ENCODE measurements at regions not wholly inside any gene's neighbourhood (a gene's known extent, or its start where the extent isn't known, plus 50 kb on each side); places are given as distances from the start of the nearest gene placed in this dataset.

DNA sequence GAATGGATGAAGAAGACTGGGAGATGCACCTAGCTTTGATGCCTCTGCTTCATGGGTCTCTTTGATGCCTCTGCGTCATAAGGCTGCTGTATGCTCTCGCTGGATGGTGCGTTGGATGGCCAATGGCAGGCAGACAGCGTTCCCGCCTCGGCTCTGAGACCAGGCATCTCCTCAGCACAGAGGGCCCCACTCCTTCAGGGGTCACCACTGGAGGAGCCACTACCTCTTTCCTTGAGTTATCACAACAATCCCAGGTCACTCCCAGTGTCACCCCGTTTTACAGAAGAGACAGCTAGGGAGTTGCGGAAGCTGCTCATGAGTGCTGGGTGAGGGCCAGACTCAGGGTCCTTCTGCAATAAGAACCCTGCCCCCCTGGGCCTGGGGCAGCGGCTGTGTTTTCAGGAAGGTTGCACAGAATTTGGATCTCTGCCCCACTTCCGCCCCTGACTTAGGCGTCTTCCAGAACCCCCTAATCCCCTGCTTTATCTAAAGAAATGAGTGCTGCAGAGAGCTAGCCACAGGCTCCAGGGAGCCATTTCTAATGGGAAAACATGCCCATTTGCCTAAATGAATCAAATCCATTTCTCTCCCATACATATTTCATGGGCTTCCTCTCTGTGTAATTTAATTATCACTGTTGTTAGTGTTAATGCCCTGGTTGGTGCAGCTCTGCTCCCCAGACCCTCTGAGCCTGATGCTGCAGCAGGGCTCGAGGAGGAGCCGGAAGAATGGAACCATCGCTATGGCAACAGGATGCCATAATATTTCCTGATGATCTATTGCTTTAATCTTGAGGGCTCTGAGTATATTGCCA is 131.8 kb upstream of the HS6ST1 start:
- Histone ChIP-seq H3K4me3 (no peak overlapping the region), H3K27me3 (replicated peaks; ENCODE audit: insufficient read depth) (no peaks in the 10 kb centered on the region), H3K36me3 (no peaks in the 10 kb centered on the region), H3K27ac (no peak overlapping the region), H3K9me3 (no peaks in the 10 kb centered on the region), H3K4me1 (replicated peaks) (no peaks in the 10 kb centered on the region)
- no peak for TF ChIP-seq POLR2AphosphoS5 (IDR thresholded peaks at IDR 0.05)
- TF ChIP-seq, protein P1, sequence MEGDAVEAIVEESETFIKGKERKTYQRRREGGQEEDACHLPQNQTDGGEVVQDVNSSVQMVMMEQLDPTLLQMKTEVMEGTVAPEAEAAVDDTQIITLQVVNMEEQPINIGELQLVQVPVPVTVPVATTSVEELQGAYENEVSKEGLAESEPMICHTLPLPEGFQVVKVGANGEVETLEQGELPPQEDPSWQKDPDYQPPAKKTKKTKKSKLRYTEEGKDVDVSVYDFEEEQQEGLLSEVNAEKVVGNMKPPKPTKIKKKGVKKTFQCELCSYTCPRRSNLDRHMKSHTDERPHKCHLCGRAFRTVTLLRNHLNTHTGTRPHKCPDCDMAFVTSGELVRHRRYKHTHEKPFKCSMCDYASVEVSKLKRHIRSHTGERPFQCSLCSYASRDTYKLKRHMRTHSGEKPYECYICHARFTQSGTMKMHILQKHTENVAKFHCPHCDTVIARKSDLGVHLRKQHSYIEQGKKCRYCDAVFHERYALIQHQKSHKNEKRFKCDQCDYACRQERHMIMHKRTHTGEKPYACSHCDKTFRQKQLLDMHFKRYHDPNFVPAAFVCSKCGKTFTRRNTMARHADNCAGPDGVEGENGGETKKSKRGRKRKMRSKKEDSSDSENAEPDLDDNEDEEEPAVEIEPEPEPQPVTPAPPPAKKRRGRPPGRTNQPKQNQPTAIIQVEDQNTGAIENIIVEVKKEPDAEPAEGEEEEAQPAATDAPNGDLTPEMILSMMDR (IDR thresholded peaks at IDR 0.05) = no peak
- no peak for TF ChIP-seq POLR2A (IDR thresholded peaks at IDR 0.05)
- intact Hi-C loops (cut with DNase I) = no loop called here
- 92% methylated on average over 14 of the region's 14 CpGs for WGBS
- no peak for DNase-seq (ENCODE audit: low spot score)

DNA sequence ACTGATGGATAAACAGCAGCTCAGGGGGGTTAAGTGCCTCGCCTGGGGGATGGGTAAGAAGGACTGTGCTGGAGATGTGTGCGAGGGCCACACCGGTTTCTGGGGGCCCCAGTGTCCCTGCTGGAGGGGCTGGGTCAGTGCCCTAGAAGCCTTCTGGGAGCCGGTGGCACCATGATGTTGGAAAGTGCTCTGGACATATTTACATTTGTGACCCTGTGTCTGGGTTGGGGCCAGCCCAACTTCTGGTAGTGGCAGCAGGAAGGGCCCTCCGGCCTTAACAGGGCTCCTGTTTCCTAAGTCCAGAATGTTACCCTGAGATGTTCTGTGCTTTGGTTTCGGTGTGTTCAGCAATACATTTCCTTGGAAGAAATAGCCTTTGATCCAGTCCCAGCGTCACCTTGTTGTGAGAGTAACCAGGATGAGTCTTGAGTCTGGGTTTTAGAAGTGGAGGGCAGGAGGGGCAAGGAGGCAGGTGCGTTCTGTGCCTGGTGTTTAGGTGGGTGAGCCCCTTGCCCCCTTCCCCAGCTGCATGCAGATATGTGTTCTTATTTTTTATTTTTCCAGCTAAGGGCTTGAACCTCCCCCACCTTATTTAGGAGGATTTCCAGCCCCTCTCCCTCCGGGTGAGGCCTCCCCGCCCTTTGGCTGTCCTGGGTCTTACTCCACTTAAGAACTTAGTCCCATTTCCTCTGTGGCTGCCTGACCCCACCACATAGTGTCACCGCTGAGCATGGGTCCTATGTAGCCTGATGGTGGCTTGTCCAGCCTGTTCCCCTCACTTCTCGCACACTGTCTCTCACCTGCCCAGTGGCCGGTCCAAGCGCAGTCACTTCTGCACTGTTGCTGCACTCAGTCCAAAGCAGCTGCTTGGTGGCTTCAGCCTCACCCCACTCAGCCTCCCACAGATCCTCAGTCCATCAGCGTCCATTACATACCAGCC is 132.7 kb upstream of the HS6ST1 start:
- H3K36me3 ChIP-seq = no peaks in the 10 kb centered on the region
- H3K4me3 ChIP-seq = no peak overlapping the region
- no peaks in the 10 kb centered on the region for H3K9me3 ChIP-seq
- no peaks in the 10 kb centered on the region for H3K4me1 ChIP-seq (replicated peaks)
- no peak overlapping the region for H3K27ac ChIP-seq
- DNase-seq (ENCODE audit: low spot score) = no peak
- TF ChIP-seq POLR2AphosphoS5 (IDR thresholded peaks at IDR 0.05) = no peak
- TF ChIP-seq, protein P1 (IDR thresholded peaks at IDR 0.05) = no peak
- no peak for TF ChIP-seq POLR2A (IDR thresholded peaks at IDR 0.05)
- no peaks in the 10 kb centered on the region for H3K27me3 ChIP-seq (replicated peaks; ENCODE audit: insufficient read depth)
- WGBS = 95% methylated on average over 15 of the region's 15 CpGs
- intact Hi-C loops (cut with DNase I) = no loop called here

DNA sequence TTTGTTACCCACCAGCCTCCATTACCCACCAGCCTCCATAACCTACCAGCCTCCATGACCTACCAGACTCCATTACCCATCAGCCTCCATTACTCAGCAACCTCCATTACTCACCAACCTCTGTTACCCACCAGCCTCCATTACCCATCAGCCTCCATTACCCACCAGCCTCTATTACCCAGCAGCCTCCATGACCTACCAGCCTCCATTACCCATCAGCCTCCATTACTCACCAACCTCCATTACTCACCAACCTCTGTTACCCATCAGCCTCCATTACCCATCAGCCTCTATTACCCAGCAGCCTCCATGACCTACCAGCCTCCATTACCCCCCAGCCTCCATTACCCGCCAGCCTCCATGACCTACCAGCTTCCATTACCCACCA is 133.3 kb upstream of the HS6ST1 start:
- no peak overlapping the region for H3K4me3 ChIP-seq
- no peaks in the 10 kb centered on the region for H3K27me3 ChIP-seq (replicated peaks; ENCODE audit: insufficient read depth)
- WGBS = 92% methylated on average over 1 of the region's 1 CpG
- intact Hi-C loops (cut with DNase I) = no loop called here
- no peaks in the 10 kb centered on the region for H3K36me3 ChIP-seq
- no peak for DNase-seq (ENCODE audit: low spot score)
- H3K4me1 ChIP-seq (replicated peaks) = no peaks in the 10 kb centered on the region
- no peak overlapping the region for H3K27ac ChIP-seq
- no peaks in the 10 kb centered on the region for H3K9me3 ChIP-seq
- TF ChIP-seq POLR2A (IDR thresholded peaks at IDR 0.05) (no peak), POLR2AphosphoS5 (IDR thresholded peaks at IDR 0.05) (no peak)
- TF ChIP-seq, protein P1 (IDR thresholded peaks at IDR 0.05) = no peak

DNA sequence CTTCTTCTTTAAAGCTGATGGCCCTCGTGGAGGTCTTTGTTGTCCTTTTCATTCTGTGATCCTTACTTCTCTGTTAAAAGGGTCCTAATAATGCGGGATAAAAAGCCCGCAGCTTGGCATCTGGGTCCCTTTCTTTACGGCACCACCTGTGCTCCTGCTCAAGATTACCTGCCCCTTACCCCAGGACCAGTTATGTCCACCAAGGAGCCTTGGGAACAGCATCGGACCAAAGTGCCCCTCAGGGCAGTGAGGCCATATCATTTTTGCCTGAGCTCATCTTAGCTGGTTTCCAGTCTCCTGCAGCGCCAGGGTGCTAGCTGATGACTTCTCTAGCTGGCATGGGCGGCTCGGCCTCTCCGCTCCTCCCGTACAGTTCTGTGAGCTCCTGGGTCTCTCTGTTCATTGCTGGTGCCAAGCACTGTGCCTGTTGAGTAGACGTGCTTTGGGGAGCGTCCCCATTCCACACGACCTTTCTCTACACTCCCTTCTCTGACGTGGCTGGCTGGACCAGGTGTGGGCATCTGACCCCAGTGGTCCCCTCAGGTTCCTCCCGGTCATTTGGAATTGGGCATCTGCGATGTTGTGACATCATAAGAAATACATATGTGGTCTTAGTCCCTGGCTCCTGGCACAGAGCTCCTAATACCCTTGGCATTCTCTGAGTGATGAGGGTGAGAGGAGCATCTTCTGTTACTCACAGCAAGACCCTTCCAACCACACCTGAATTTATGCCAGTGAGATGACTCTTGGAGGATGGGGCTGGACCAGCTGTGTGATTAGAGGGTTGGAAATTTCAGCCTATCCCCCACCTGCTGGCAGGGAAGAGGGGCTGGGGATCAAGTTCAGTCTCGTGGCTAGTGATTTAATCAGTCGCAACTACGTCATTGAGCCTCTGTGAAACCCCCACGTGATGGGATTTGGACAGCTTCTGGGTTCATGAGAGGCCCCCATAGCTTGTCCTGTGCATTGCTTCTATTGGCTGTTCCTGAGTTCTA is 134.2 kb upstream of the HS6ST1 start:
- no peaks in the 10 kb centered on the region for H3K36me3 ChIP-seq
- H3K9me3 ChIP-seq = no peaks in the 10 kb centered on the region
- H3K27ac ChIP-seq = no peak overlapping the region
- no peaks in the 10 kb centered on the region for H3K4me1 ChIP-seq (replicated peaks)
- H3K4me3 ChIP-seq = no peak overlapping the region
- DNase-seq (ENCODE audit: low spot score) = no peak
- no peaks in the 10 kb centered on the region for H3K27me3 ChIP-seq (replicated peaks; ENCODE audit: insufficient read depth)
- intact Hi-C loops (cut with DNase I) = no loop called here
- 87% methylated on average over 20 of the region's 20 CpGs for WGBS
- no peak for TF ChIP-seq POLR2A (IDR thresholded peaks at IDR 0.05)
- TF ChIP-seq, protein P1 (IDR thresholded peaks at IDR 0.05) = no peak
- TF ChIP-seq POLR2AphosphoS5 (IDR thresholded peaks at IDR 0.05) = no peak

All from prostate gland (tissue), 2 donors.